Activated B cell treated with CpG ODN at 0.5 μM for 24 hours (primary cell): ENCODE measurements at regions not wholly inside any gene's neighbourhood (a gene's known extent, or its start where the extent isn't known, plus 50 kb on each side); places are given as distances from the start of the nearest gene placed in this dataset.

Experiments
- ATAC-seq: fragments of 200-7000 bp; cut with Tn5 transposase; one replicate; pipeline ENCODE4 v1.10.0; 2021; ENCODE audit warnings: low read depth, mild to moderate bottlenecking, moderate library complexity
- CTCF ChIA-PET: fragments of 350-600 bp; sonication (Branson Sonifier 250); formaldehyde crosslinking; loops from one replicate; lab custom pipeline; 2021; ENCODE audit warnings: antibody characterized with exemption; lab: Charles Lee
- POLR2A ChIA-PET: fragments of 350-600 bp; sonication (Branson Sonifier 250); formaldehyde crosslinking; loops from one replicate; lab custom pipeline; 2021; ENCODE audit warnings: antibody characterized with exemption; lab: Charles Lee
- DNase-seq: peaks from one replicate; pipeline ENCODE4 v3.0.0; 2022
- H3K27ac Mint-ChIP-seq: one replicate; pipeline ENCODE4 v1.8.0; 2020; ENCODE audit warnings: mixed read lengths
- H3K27me3 Mint-ChIP-seq: one replicate; pipeline ENCODE4 v1.8.0; 2021; ENCODE audit warnings: mixed read lengths
- H3K36me3 Mint-ChIP-seq: one replicate; pipeline ENCODE4 v1.8.0; 2021; ENCODE audit warnings: low read depth, mixed read lengths
- H3K4me1 Mint-ChIP-seq: one replicate; pipeline ENCODE4 v1.8.0; 2021; ENCODE audit warnings: mixed read lengths
- H3K4me3 Mint-ChIP-seq: one replicate; pipeline ENCODE4 v1.8.0; 2020; ENCODE audit warnings: mild to moderate bottlenecking, mixed read lengths
- H3K9me3 Mint-ChIP-seq: one replicate; pipeline ENCODE4 v1.8.0; 2020; ENCODE audit warnings: mixed read lengths
- CTCF ChIP-seq: fragments of 200-600 bp; IDR thresholded peaks from one replicate; pipeline ENCODE4 v1.8.0; 2022; ENCODE audit warnings: antibody characterized with exemption, mild to moderate bottlenecking
- intact Hi-C: fragments of 100-400 bp; cut with micrococcal nuclease; formaldehyde crosslinking; loops from one replicate; pipeline ENCODE4 v1.15.1; 2024

- ChIA-PET POLR2A (interaction anchor here (0.7 kb wide), 1 partner anchor 138 kb away, joined by 3 read pairs; no protein-coding TSS in a partner anchor), CTCF (no interaction called here)
- H3K27ac Mint-ChIP-seq: no peak overlapping the region
- no peaks in the 10 kb centered on the region for H3K27me3 Mint-ChIP-seq
- no peaks in the 10 kb centered on the region for H3K9me3 Mint-ChIP-seq
- H3K4me1 Mint-ChIP-seq: no peaks in the 10 kb centered on the region
- H3K36me3 Mint-ChIP-seq: no peaks in the 10 kb centered on the region
- DNase-seq: no peak
- intact Hi-C loops: no loop called here
- no peak overlapping the region for H3K4me3 Mint-ChIP-seq
- no peak for TF ChIP-seq CTCF
- no peak for ATAC-seq
Measured at GRCh38 chr2:121833358-121833723, 77.9 kb downstream of the TSN start.

- Mint-ChIP-seq H3K36me3 (no peaks in the 10 kb centered on the region), H3K27ac (no peak overlapping the region), H3K4me1 (no peaks in the 10 kb centered on the region), H3K4me3 (no peak overlapping the region), H3K9me3 (no peaks in the 10 kb centered on the region), H3K27me3 (no peaks in the 10 kb centered on the region)
- intact Hi-C loops: no loop called here
- no peak for TF ChIP-seq CTCF
- DNase-seq: no peak
- POLR2A ChIA-PET: no interaction called here
- ATAC-seq: no peak
- CTCF ChIA-PET: no interaction called here
Measured at GRCh38 chr2:121836611-121837010, 81.2 kb downstream of the TSN start.

- no peak for ATAC-seq
- no peak for TF ChIP-seq CTCF
- intact Hi-C loops: no loop called here
- ChIA-PET POLR2A (no interaction called here), CTCF (no interaction called here)
- no peak overlapping the region for H3K4me3 Mint-ChIP-seq
- no peaks in the 10 kb centered on the region for H3K36me3 Mint-ChIP-seq
- H3K27me3 Mint-ChIP-seq: no peaks in the 10 kb centered on the region
- no peaks in the 10 kb centered on the region for H3K9me3 Mint-ChIP-seq
- no peaks in the 10 kb centered on the region for H3K4me1 Mint-ChIP-seq
- no peak overlapping the region for H3K27ac Mint-ChIP-seq
- DNase-seq: no peak
Measured at GRCh38 chr2:121837591-121837990, 82.1 kb downstream of the TSN start.

GRCh38 chr2:121838551-121838950 is 83.1 kb downstream of the TSN start:
- Mint-ChIP-seq H3K27ac (no peak overlapping the region), H3K4me3 (no peak overlapping the region), H3K9me3 (no peaks in the 10 kb centered on the region), H3K27me3 (no peaks in the 10 kb centered on the region), H3K36me3 (no peaks in the 10 kb centered on the region), H3K4me1 (no peaks in the 10 kb centered on the region)
- CTCF ChIA-PET: no interaction called here
- POLR2A ChIA-PET: no interaction called here
- intact Hi-C loops: no loop called here
- DNase-seq: no peak
- no peak for ATAC-seq
- no peak for TF ChIP-seq CTCF

- Mint-ChIP-seq H3K27me3 (no peaks in the 10 kb centered on the region), H3K36me3 (no peaks in the 10 kb centered on the region), H3K9me3 (no peaks in the 10 kb centered on the region), H3K4me1 (no peaks in the 10 kb centered on the region), H3K4me3 (no peak overlapping the region), H3K27ac (no peak overlapping the region)
- ChIA-PET CTCF (no interaction called here), POLR2A (no interaction called here)
- no peak for TF ChIP-seq CTCF
- ATAC-seq (no peak), DNase-seq (no peak)
- intact Hi-C loops: no loop called here
Measured at GRCh38 chr2:121839584-121839983, 84.1 kb downstream of the TSN start.
